GM12864 (cell line): ENCODE measurements at regions not wholly inside any gene's neighbourhood (a gene's known extent, or its start where the extent isn't known, plus 50 kb on each side); places are given as distances from the start of the nearest gene placed in this dataset.

ENCODE experiments used
- DNase-seq: peaks from one replicate; pipeline ENCODE4 v3.0.0-alpha.2; 2011; ENCODE audit warnings: low read depth
- H3K4me3 ChIP-seq: 2 replicates; pipeline ENCODE4 v1.5.1; 2011; ENCODE audit warnings: mild to moderate bottlenecking, low read depth, low read length, control low read depth
- TF ChIP-seq, protein P1 (sequence below): IDR thresholded peaks from 2 replicates; pipeline ENCODE4 v1.5.1; 2011; ENCODE audit warnings: low read depth, mild to moderate bottlenecking, moderate library complexity, low read length, control low read depth, inconsistent platforms; ENCODE audit errors: missing control alignments

DNA sequence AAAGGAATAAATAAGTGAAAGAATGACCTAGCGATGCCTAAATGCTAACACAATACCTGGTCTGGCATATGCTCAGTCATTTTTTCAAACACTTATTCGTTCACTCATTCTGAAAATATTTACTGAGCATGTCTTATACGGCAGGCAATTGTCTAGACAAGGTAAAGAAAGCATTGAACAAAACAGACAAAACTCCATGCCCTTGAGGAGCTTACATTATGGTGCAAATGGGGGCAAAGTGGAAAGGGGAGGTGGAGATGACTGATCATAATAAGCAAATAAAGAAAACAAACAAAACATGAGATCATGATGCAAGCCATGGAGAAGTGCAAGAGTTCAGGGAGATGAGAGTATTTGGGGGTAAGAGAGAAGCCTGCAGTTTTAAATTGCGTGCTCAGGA is 334.6 kb upstream of the PPARGC1A start:
- H3K4me3 ChIP-seq = no peak overlapping the region
- DNase-seq = no peak
- TF ChIP-seq, protein P1, sequence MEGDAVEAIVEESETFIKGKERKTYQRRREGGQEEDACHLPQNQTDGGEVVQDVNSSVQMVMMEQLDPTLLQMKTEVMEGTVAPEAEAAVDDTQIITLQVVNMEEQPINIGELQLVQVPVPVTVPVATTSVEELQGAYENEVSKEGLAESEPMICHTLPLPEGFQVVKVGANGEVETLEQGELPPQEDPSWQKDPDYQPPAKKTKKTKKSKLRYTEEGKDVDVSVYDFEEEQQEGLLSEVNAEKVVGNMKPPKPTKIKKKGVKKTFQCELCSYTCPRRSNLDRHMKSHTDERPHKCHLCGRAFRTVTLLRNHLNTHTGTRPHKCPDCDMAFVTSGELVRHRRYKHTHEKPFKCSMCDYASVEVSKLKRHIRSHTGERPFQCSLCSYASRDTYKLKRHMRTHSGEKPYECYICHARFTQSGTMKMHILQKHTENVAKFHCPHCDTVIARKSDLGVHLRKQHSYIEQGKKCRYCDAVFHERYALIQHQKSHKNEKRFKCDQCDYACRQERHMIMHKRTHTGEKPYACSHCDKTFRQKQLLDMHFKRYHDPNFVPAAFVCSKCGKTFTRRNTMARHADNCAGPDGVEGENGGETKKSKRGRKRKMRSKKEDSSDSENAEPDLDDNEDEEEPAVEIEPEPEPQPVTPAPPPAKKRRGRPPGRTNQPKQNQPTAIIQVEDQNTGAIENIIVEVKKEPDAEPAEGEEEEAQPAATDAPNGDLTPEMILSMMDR = no peak

DNA sequence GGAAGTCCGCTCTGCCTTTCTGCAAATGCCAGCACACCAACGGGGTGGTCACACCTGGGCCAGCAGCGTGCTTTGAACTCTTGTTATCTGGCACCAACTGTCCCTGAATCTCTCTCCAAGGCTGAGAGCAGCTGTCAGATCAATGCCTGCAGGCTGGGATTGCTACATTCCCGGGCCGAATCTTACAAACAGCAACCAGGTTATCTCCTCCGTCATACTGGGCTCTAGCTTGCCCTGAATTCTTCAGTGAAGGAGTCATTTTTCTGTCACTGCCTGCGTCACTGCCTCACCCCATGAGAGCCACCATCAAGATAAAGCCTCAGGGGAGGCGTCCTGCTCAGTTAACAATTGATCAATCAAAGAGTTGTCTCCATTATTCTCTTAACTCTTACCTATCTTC is 329.4 kb upstream of the PPARGC1A start:
- TF ChIP-seq, protein P1 = no peak
- no peak overlapping the region for H3K4me3 ChIP-seq
- no peak for DNase-seq

GRCh38 chr4:24218566-24218965 is 328.7 kb upstream of the PPARGC1A start:
- no peak for DNase-seq
- H3K4me3 ChIP-seq = no peak overlapping the region

DNA sequence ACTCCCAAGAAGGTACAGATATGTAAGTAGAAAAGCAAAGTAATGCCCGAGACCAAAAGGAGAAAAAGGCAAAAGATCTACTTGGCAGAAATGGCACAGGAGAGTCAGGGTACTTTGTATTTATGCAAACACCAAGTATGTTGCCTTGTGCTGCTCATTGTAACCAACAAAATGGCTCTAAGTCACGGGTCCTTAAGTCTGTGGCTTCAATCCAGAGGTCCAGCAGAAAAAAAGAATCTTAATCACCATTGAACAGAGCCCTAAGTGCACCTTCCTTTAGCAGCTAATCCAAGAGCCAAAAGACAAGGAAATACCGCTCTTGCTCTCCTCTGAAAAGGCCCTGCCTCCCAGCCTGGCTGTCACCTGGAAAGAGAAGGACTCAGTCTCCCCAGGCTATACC is 324.9 kb upstream of the PPARGC1A start:
- H3K4me3 ChIP-seq = no peak overlapping the region
- TF ChIP-seq, protein P1 = no peak
- no peak for DNase-seq

More at GRCh38 chr4:24218566-24218965, 328.7 kb upstream of the PPARGC1A start:
- TF ChIP-seq, protein P1 = no peak

DNA sequence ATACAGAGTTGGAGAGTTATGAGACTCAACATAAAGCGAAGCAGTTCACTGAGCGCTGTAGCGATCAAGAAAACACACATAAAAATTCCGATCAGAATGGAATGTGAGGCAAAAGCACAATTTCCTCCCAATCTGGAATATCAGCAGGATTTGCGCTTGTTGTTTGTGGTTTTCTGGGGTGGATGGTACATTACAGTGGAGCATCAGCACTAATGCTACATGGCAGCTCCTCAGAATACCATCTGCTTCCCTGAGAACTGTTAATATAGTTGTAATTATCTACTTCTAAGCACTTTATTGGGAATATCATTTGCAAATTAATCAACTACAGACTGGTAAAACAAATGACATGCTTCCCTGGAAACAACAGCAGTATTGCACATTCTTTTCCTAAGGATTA is 324.1 kb upstream of the PPARGC1A start:
- TF ChIP-seq, protein P1 = no peak
- H3K4me3 ChIP-seq = no peak overlapping the region
- DNase-seq = no peak

DNA sequence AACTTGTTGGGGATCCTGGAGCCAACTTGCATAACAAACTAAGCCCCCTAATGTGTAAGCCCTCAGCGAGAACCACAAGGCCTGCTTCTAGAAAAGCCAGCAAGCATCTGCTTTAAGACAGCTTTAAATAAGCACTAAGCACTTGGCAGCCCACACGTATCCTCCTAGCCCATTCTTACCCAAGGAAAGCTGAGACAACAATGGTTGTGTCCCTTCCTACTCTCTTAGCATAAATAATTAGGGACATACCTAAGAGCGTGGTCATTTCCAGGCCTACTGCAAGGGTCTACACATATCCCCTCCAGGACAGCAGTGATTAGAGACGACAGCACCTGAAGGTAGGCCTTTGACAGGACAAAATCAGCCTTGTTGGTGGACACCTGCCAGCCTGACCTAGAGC is 322.8 kb upstream of the PPARGC1A start:
- TF ChIP-seq, protein P1 = no peak
- no peak for DNase-seq
- H3K4me3 ChIP-seq = no peak overlapping the region

DNA sequence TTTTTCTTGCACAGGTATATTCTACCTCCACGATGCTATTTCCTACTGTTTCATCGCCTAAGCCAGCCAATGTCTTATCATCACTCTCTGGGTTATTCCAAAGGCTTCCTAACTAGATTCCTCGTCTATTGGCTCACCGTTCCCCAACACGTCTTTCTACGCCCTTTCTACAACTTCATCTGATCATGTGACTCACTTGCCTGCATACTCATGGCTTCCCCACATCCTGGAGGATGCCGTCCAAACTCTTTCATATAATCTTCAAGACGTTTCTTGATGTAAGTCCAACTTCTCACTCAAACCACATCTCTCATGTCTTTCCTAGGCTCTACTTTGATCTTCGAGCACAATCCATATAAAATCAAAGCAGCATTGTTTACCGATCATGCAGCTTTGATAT is 322.0 kb upstream of the PPARGC1A start:
- no peak overlapping the region for H3K4me3 ChIP-seq
- no peak for DNase-seq
- TF ChIP-seq, protein P1 = no peak
